ENCODE measurements at regions not wholly inside any gene's neighbourhood (a gene's known extent, or its start where the extent isn't known, plus 50 kb on each side); places are given as distances from the start of the nearest gene placed in this dataset.
A peak's percentile ranks its signal among the peaks of the same experiment; 100 is the strongest.

DNA sequence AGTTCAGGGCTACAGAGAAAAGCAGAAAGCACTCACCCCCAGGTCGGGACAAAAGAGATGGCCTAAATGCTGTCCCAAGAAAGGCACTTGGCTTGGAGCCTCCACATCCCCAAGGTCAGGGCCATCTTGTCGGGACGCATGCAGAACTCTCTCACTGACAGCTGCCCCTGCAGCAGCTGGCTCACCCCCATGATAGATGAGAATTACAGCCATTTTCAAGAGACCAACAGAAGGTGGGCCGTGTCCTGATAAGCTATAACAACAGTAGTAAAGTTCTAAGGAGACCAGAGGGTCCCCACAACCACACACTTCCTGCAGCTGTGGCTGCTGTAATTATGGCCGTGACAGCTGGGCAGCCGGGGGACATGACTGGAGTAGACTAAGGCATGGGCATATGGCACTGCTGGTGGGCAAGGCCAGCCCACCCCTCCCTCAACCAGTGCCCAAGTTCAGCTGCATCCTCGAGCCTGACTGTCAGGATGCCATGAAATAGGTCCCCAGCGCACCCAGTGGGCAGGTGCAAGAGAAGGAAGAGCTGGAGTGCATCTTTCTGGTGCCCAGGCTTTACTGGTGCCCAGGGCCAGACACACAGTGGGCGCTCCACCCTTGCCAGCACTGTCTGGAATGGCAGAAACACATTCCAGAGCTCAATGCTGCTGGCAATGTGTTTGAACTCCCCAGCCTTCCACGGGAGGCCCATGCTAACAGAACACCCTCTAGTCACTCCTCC, 436.7 kb upstream of the ZNF507 start:
- DNase-seq (no peak), ATAC-seq (ENCODE audit: low read depth) (no peak)
- no peak overlapping the region for H2BK20ac ChIP-seq (ENCODE audit: low read depth, low read length)
- H3K36me3 ChIP-seq (ENCODE audit: control insufficient read depth, insufficient read depth, low read length): no peaks in the 10 kb centered on the region
- H2BK15ac ChIP-seq (ENCODE audit: low read depth, low read length): no peak overlapping the region
- H3K4me2 ChIP-seq (ENCODE audit: low read depth, low read length): no peak overlapping the region
- H3K9ac ChIP-seq (ENCODE audit: low read depth, low read length): no peak overlapping the region
- H4K8ac ChIP-seq (ENCODE audit: low read depth in 2 of 2, low read length in 2 of 2): no peak overlapping the region
- no peaks in the 10 kb centered on the region for H4K20me1 ChIP-seq (ENCODE audit: insufficient read depth, low read length)
- H2BK5ac ChIP-seq (ENCODE audit: low read depth, low read length, poor library complexity, severe bottlenecking): no peak overlapping the region
- no peak overlapping the region for H3K4me3 ChIP-seq (ENCODE audit: insufficient read depth, low read depth, low read length)
- intact Hi-C loops (cut with micrococcal nuclease) (no loop called here), dilution Hi-C loops (cut with HindIII; ENCODE audit: low sequenced_read_pairs, unreplicated experiment) (no loop called here), in situ Hi-C loops (cut with MboI; ENCODE audit: low sequenced_read_pairs) (no loop called here)
- H3K18ac ChIP-seq (ENCODE audit: low read depth, low read length): no peak overlapping the region
- H3K27ac ChIP-seq (ENCODE audit: insufficient read depth, low read length): no peak overlapping the region
- no peaks in the 10 kb centered on the region for H3K79me1 ChIP-seq (ENCODE audit: low read depth in 1 of 2, low read length in 2 of 2)
- no peak overlapping the region for H3K23ac ChIP-seq (ENCODE audit: low read depth, low read length)
- no peak overlapping the region for H3K14ac ChIP-seq (replicated peaks; ENCODE audit: low read depth, low read length)
- H3K9me3 ChIP-seq (ENCODE audit: control insufficient read depth, insufficient read depth, low read length): no peaks in the 10 kb centered on the region; the same call in 1 of the 2 replicates
- H4K5ac ChIP-seq (ENCODE audit: low read depth, low read length): no peak overlapping the region
- BruUV-seq (replicated peaks): no TSS peak
- no peaks in the 10 kb centered on the region for H3K27me3 ChIP-seq (ENCODE audit: control insufficient read depth, insufficient read depth, low read length)
- ChIA-PET CTCF (interaction anchor here (0.5 kb wide), 1 partner anchor 117 kb away, joined by 3 read pairs; no protein-coding TSS in a partner anchor), POLR2A (ENCODE audit: unreplicated experiment) (no interaction called here)
- H2AFZ ChIP-seq (replicated peaks; ENCODE audit: low read length, poor library complexity): no peak overlapping the region
- H3K4ac ChIP-seq (ENCODE audit: low read depth, low read length): no peak overlapping the region
- TF ChIP-seq NFE2L2 (IDR thresholded peaks at IDR 0.05; ENCODE audit: low read depth, low read length) (no peak), FOS (IDR thresholded peaks at IDR 0.05; ENCODE audit: low read depth, low read length) (no peak), RAD21 (IDR thresholded peaks at IDR 0.05; ENCODE audit: low read length) (no peak), SMC3 (IDR thresholded peaks at IDR 0.05; ENCODE audit: low read depth, low read length) (no peak), MAFK (IDR thresholded peaks at IDR 0.05; ENCODE audit: low read depth, low read length) (no peak), CHD1 (IDR thresholded peaks at IDR 0.05; ENCODE audit: low read depth, low read length) (no peak), MXI1 (IDR thresholded peaks at IDR 0.05; ENCODE audit: borderline replicate concordance, low read depth, low read length) (no peak), BHLHE40 (IDR thresholded peaks at IDR 0.05; ENCODE audit: low read depth, low read length) (no peak), ELK1 (IDR thresholded peaks at IDR 0.05; ENCODE audit: borderline replicate concordance, low read depth, low read length) (no peak), MAZ (IDR thresholded peaks at IDR 0.05; ENCODE audit: borderline replicate concordance, low read depth, low read length) (no peak)
- TF ChIP-seq, protein P1, sequence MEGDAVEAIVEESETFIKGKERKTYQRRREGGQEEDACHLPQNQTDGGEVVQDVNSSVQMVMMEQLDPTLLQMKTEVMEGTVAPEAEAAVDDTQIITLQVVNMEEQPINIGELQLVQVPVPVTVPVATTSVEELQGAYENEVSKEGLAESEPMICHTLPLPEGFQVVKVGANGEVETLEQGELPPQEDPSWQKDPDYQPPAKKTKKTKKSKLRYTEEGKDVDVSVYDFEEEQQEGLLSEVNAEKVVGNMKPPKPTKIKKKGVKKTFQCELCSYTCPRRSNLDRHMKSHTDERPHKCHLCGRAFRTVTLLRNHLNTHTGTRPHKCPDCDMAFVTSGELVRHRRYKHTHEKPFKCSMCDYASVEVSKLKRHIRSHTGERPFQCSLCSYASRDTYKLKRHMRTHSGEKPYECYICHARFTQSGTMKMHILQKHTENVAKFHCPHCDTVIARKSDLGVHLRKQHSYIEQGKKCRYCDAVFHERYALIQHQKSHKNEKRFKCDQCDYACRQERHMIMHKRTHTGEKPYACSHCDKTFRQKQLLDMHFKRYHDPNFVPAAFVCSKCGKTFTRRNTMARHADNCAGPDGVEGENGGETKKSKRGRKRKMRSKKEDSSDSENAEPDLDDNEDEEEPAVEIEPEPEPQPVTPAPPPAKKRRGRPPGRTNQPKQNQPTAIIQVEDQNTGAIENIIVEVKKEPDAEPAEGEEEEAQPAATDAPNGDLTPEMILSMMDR (conservative IDR thresholded peaks at IDR 0.05; ENCODE audit: low read depth, low read length): no peak
- TF ChIP-seq, protein P2, sequence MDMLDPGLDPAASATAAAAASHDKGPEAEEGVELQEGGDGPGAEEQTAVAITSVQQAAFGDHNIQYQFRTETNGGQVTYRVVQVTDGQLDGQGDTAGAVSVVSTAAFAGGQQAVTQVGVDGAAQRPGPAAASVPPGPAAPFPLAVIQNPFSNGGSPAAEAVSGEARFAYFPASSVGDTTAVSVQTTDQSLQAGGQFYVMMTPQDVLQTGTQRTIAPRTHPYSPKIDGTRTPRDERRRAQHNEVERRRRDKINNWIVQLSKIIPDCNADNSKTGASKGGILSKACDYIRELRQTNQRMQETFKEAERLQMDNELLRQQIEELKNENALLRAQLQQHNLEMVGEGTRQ (IDR thresholded peaks at IDR 0.05; ENCODE audit: low read depth, low read length): no peak
- H3K56ac ChIP-seq (ENCODE audit: extremely low read depth, insufficient read depth, low read length): no peak overlapping the region
- H3K4me1 ChIP-seq (ENCODE audit: control insufficient read depth, insufficient read depth, low read length): no peaks in the 10 kb centered on the region
- WGBS, 2 experiments (ENCODE audit: extremely low coverage in 2 of 2, insufficient read length in 1 of 2): 13% methylated on average over 3 of the region's 10 CpGs; no CpG with 5 or more reads in 1 of the 2 experiments
- no peak overlapping the region for H2BK120ac ChIP-seq (ENCODE audit: low read depth, low read length)
- peak overlapping the region; percentile 23 for H2AK9ac ChIP-seq (replicated peaks; ENCODE audit: low read depth, low read length, poor library complexity)
- H2AK5ac ChIP-seq (ENCODE audit: low read depth, low read length): no peak overlapping the region
- no peaks in the 10 kb centered on the region for H3K9me1 ChIP-seq (ENCODE audit: insufficient read depth, low read length)
- no peak overlapping the region for H4K91ac ChIP-seq (ENCODE audit: insufficient read depth, low read depth, low read length)

Data from IMR-90 (cell line).